HepG2 (cell line): ENCODE measurements at regions not wholly inside any gene's neighbourhood (a gene's known extent, or its start where the extent isn't known, plus 50 kb on each side); places are given as distances from the start of the nearest gene placed in this dataset.
A peak's percentile ranks its signal among the peaks of the same experiment; 100 is the strongest.

ENCODE experiments used
- GABPB1 ChIP-seq: IDR thresholded peaks from 2 replicates; pipeline ENCODE4 v1.6.1; 2016; ENCODE audit warnings: mild to moderate bottlenecking, missing genetic modification reagents, moderate library complexity, missing compliant biosample characterization
- GATA4 ChIP-seq: sonication (generic); IDR thresholded peaks from 2 replicates; pipeline ENCODE4 v1.6.1; 2016; ENCODE audit warnings: antibody characterized with exemption, low read depth, borderline replicate concordance
- JUND ChIP-seq: sonication (generic); formaldehyde crosslinking; IDR thresholded peaks from 2 replicates; pipeline ENCODE4 v1.8.0; 2022; ENCODE audit warnings: mild to moderate bottlenecking, missing genetic modification reagents
- KAT7 ChIP-seq: IDR thresholded peaks from 2 replicates; pipeline ENCODE4 v1.6.1; 2018; ENCODE audit warnings: borderline replicate concordance, missing compliant biosample characterization
- PITX1 ChIP-seq: sonication (generic); formaldehyde crosslinking; IDR thresholded peaks from 2 replicates; pipeline ENCODE4 v1.5.1; 2020; ENCODE audit warnings: mild to moderate bottlenecking, missing genetic modification reagents
- TCF7 ChIP-seq: sonication (generic); IDR thresholded peaks from 2 replicates; pipeline ENCODE4 v1.6.1; 2016; ENCODE audit warnings: antibody characterized with exemption, low read depth
- THAP11 ChIP-seq: IDR thresholded peaks from 2 replicates; pipeline ENCODE4 v1.6.1; 2016; ENCODE audit warnings: missing biosample characterization, missing genetic modification reagents
- ZFP90 ChIP-seq: sonication (generic); formaldehyde crosslinking; IDR thresholded peaks from 2 replicates; pipeline ENCODE4 v1.8.0; 2022; ENCODE audit warnings: missing genetic modification reagents, mild to moderate bottlenecking, inconsistent platforms, borderline replicate concordance
- ZMYM2 ChIP-seq: sonication (generic); formaldehyde crosslinking; IDR thresholded peaks from 2 replicates; pipeline ENCODE4 v1.8.0; 2022; ENCODE audit warnings: mild to moderate bottlenecking, missing genetic modification reagents
- ZNF136 ChIP-seq: sonication (generic); formaldehyde crosslinking; IDR thresholded peaks from 2 replicates; pipeline ENCODE4 v1.8.1; 2022; ENCODE audit warnings: low read depth, mild to moderate bottlenecking, moderate library complexity, missing genetic modification reagents
- ZNF235 ChIP-seq: sonication (generic); formaldehyde crosslinking; IDR thresholded peaks from 2 replicates; pipeline ENCODE4 v1.8.1; 2023; ENCODE audit warnings: mild to moderate bottlenecking, missing genetic modification reagents, borderline replicate concordance
- ZNF367 ChIP-seq: sonication (generic); formaldehyde crosslinking; IDR thresholded peaks from 2 replicates; pipeline ENCODE4 v1.4.0; 2020; ENCODE audit warnings: missing genetic modification reagents, borderline replicate concordance
- ZNF563 ChIP-seq: sonication (generic); formaldehyde crosslinking; IDR thresholded peaks from 2 replicates; pipeline ENCODE4 v1.8.0; 2022; ENCODE audit warnings: mild to moderate bottlenecking, moderate library complexity, missing genetic modification reagents
- ZSCAN20 ChIP-seq: sonication (generic); formaldehyde crosslinking; IDR thresholded peaks from 2 replicates; pipeline ENCODE4 v1.4.0; 2020; ENCODE audit warnings: missing genetic modification reagents, mild to moderate bottlenecking, borderline replicate concordance
- TF ChIP-seq, protein P1 (sequence below): sonication (generic); formaldehyde crosslinking; IDR thresholded peaks from 2 replicates; pipeline ENCODE4 v1.5.1; 2020; ENCODE audit warnings: mild to moderate bottlenecking, missing genetic modification reagents, borderline replicate concordance
- TF ChIP-seq, protein P2 (sequence below): sonication (generic); formaldehyde crosslinking; conservative IDR thresholded peaks from 2 replicates; pipeline ENCODE4 v1.4.0; 2020; ENCODE audit warnings: mild to moderate bottlenecking, missing genetic modification reagents, moderate library complexity
- TF ChIP-seq, protein P3 (sequence below): sonication (generic); formaldehyde crosslinking; IDR thresholded peaks from 2 replicates; pipeline ENCODE4 v1.8.1; 2023; ENCODE audit warnings: mild to moderate bottlenecking, missing genetic modification reagents, borderline replicate concordance
- TF ChIP-seq, protein P4 (sequence below): sonication (generic); formaldehyde crosslinking; IDR thresholded peaks from 2 replicates; pipeline ENCODE4 v1.5.0; 2020; ENCODE audit warnings: mild to moderate bottlenecking, missing genetic modification reagents, borderline replicate concordance

GRCh38 chr10:4127518-4128315 lies 342.7 kb upstream of the KLF6 start (continued):
- TF ChIP-seq KAT7 (CRISPR knock-in tag) (no peak), PITX1 (peak; percentile 34; the same call in 1 of the 2 replicates), ZNF235 (CRISPR knock-in tag) (no peak), GABPB1 (CRISPR knock-in tag) (no peak), ZSCAN20 (no peak), ZMYM2 (CRISPR knock-in tag) (no peak), TCF7 (peak; percentile 56; the same call in 1 of the 2 replicates), ZNF136 (CRISPR knock-in tag) (no peak), JUND (CRISPR knock-in tag) (no peak), ZNF563 (no peak), THAP11 (CRISPR knock-in tag) (no peak), GATA4 (0 out of 2 replicates have a peak, but pooled peaks have one; percentile 26), ZFP90 (CRISPR knock-in tag) (no peak), ZNF367 (CRISPR knock-in tag) (no peak)
- TF ChIP-seq, protein P1, sequence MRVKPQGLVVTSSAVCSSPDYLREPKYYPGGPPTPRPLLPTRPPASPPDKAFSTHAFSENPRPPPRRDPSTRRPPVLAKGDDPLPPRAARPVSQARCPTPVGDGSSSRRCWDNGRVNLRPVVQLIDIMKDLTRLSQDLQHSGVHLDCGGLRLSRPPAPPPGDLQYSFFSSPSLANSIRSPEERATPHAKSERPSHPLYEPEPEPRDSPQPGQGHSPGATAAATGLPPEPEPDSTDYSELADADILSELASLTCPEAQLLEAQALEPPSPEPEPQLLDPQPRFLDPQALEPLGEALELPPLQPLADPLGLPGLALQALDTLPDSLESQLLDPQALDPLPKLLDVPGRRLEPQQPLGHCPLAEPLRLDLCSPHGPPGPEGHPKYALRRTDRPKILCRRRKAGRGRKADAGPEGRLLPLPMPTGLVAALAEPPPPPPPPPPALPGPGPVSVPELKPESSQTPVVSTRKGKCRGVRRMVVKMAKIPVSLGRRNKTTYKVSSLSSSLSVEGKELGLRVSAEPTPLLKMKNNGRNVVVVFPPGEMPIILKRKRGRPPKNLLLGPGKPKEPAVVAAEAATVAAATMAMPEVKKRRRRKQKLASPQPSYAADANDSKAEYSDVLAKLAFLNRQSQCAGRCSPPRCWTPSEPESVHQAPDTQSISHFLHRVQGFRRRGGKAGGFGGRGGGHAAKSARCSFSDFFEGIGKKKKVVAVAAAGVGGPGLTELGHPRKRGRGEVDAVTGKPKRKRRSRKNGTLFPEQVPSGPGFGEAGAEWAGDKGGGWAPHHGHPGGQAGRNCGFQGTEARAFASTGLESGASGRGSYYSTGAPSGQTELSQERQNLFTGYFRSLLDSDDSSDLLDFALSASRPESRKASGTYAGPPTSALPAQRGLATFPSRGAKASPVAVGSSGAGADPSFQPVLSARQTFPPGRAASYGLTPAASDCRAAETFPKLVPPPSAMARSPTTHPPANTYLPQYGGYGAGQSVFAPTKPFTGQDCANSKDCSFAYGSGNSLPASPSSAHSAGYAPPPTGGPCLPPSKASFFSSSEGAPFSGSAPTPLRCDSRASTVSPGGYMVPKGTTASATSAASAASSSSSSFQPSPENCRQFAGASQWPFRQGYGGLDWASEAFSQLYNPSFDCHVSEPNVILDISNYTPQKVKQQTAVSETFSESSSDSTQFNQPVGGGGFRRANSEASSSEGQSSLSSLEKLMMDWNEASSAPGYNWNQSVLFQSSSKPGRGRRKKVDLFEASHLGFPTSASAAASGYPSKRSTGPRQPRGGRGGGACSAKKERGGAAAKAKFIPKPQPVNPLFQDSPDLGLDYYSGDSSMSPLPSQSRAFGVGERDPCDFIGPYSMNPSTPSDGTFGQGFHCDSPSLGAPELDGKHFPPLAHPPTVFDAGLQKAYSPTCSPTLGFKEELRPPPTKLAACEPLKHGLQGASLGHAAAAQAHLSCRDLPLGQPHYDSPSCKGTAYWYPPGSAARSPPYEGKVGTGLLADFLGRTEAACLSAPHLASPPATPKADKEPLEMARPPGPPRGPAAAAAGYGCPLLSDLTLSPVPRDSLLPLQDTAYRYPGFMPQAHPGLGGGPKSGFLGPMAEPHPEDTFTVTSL (CRISPR knock-in tag), result peak; percentile 53; the same call in 1 of the 2 replicates
- TF ChIP-seq, protein P2, sequence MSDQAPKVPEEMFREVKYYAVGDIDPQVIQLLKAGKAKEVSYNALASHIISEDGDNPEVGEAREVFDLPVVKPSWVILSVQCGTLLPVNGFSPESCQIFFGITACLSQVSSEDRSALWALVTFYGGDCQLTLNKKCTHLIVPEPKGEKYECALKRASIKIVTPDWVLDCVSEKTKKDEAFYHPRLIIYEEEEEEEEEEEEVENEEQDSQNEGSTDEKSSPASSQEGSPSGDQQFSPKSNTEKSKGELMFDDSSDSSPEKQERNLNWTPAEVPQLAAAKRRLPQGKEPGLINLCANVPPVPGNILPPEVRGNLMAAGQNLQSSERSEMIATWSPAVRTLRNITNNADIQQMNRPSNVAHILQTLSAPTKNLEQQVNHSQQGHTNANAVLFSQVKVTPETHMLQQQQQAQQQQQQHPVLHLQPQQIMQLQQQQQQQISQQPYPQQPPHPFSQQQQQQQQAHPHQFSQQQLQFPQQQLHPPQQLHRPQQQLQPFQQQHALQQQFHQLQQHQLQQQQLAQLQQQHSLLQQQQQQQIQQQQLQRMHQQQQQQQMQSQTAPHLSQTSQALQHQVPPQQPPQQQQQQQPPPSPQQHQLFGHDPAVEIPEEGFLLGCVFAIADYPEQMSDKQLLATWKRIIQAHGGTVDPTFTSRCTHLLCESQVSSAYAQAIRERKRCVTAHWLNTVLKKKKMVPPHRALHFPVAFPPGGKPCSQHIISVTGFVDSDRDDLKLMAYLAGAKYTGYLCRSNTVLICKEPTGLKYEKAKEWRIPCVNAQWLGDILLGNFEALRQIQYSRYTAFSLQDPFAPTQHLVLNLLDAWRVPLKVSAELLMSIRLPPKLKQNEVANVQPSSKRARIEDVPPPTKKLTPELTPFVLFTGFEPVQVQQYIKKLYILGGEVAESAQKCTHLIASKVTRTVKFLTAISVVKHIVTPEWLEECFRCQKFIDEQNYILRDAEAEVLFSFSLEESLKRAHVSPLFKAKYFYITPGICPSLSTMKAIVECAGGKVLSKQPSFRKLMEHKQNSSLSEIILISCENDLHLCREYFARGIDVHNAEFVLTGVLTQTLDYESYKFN (CRISPR knock-in tag), result peak; percentile 64
- TF ChIP-seq, protein P3, sequence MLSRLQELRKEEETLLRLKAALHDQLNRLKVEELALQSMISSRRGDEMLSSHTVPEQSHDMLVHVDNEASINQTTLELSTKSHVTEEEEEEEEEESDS (CRISPR knock-in tag), result no peak
- TF ChIP-seq, protein P4, sequence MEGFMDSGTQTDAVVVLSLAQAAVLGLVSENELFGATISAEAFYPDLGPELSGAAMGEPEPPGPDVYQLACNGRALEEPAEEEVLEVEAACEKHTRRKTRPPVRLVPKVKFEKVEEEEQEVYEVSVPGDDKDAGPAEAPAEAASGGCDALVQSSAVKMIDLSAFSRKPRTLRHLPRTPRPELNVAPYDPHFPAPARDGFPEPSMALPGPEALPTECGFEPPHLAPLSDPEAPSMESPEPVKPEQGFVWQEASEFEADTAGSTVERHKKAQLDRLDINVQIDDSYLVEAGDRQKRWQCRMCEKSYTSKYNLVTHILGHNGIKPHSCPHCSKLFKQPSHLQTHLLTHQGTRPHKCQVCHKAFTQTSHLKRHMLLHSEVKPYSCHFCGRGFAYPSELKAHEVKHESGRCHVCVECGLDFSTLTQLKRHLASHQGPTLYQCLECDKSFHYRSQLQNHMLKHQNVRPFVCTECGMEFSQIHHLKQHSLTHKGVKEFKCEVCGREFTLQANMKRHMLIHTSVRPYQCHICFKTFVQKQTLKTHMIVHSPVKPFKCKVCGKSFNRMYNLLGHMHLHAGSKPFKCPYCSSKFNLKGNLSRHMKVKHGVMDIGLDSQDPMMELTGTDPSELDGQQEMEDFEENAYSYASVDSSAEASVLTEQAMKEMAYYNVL (CRISPR knock-in tag), result no peak
